Endothelial cell (in vitro differentiated cells): ENCODE measurements at regions not wholly inside any gene's neighbourhood (a gene's known extent, or its start where the extent isn't known, plus 50 kb on each side); places are given as distances from the start of the nearest gene placed in this dataset.

Source experiments
- DNase-seq: peaks from one replicate; pipeline ENCODE4 v3.0.0; 2021; ENCODE audit warnings: low spot score
- H3K27ac Mint-ChIP-seq: one replicate; pipeline ENCODE4 v1.8.0; 2021; ENCODE audit warnings: mixed read lengths, inconsistent platforms; ENCODE audit not compliant: unreplicated experiment
- H3K27me3 Mint-ChIP-seq: one replicate; pipeline ENCODE4 v1.8.0; 2021; ENCODE audit warnings: mild to moderate bottlenecking, moderate library complexity, mixed read lengths, inconsistent platforms; ENCODE audit not compliant: unreplicated experiment
- H3K36me3 Mint-ChIP-seq: one replicate; pipeline ENCODE4 v1.8.0; 2021; ENCODE audit warnings: mild to moderate bottlenecking, low read depth, mixed read lengths, inconsistent platforms; ENCODE audit not compliant: unreplicated experiment
- H3K4me1 Mint-ChIP-seq: one replicate; pipeline ENCODE4 v1.8.0; 2021; ENCODE audit warnings: mild to moderate bottlenecking, mixed read lengths, inconsistent platforms; ENCODE audit not compliant: unreplicated experiment
- H3K4me3 Mint-ChIP-seq: one replicate; pipeline ENCODE4 v1.8.0; 2021; ENCODE audit warnings: mild to moderate bottlenecking, mixed read lengths, inconsistent platforms; ENCODE audit not compliant: unreplicated experiment
- H3K9me3 Mint-ChIP-seq: one replicate; pipeline ENCODE4 v1.8.0; 2021; ENCODE audit warnings: mixed read lengths, inconsistent platforms; ENCODE audit not compliant: unreplicated experiment
- CTCF ChIP-seq: fragments of 200-600 bp; sonication (generic); IDR thresholded peaks from one replicate; pipeline ENCODE4 v1.5.0; 2021; ENCODE audit warnings: antibody characterized with exemption; ENCODE audit not compliant: unreplicated experiment

GRCh38 chr6:106750142-106750918, 121.0 kb downstream of the QRSL1 start:
- Mint-ChIP-seq H3K4me3 (no peak overlapping the region), H3K4me1 (no peaks in the 10 kb centered on the region), H3K9me3 (peaks cover 4% of the 10 kb centered on the region), H3K27ac (no peak overlapping the region), H3K36me3 (peaks cover 7% of the 10 kb centered on the region), H3K27me3 (no peaks in the 10 kb centered on the region)
- DNase-seq = no peak
- no peak for TF ChIP-seq CTCF

GRCh38 chr6:106749609-106750008, 120.2 kb downstream of the QRSL1 start:
- H3K27ac Mint-ChIP-seq = no peak overlapping the region
- H3K36me3 Mint-ChIP-seq = peaks cover 7% of the 10 kb centered on the region
- H3K4me1 Mint-ChIP-seq = no peaks in the 10 kb centered on the region
- no peak for TF ChIP-seq CTCF
- H3K9me3 Mint-ChIP-seq = peaks cover 4% of the 10 kb centered on the region
- DNase-seq = no peak
- H3K27me3 Mint-ChIP-seq = no peaks in the 10 kb centered on the region
- H3K4me3 Mint-ChIP-seq = no peak overlapping the region

GRCh38 chr6:106748547-106749207, 119.3 kb downstream of the QRSL1 start:
- H3K4me1 Mint-ChIP-seq = no peaks in the 10 kb centered on the region
- no peak overlapping the region for H3K4me3 Mint-ChIP-seq
- peaks cover 4% of the 10 kb centered on the region for H3K9me3 Mint-ChIP-seq
- DNase-seq = no peak
- H3K27me3 Mint-ChIP-seq = no peaks in the 10 kb centered on the region
- peaks cover 10% of the 10 kb centered on the region for H3K36me3 Mint-ChIP-seq
- TF ChIP-seq CTCF = peak; percentile 26
- no peak overlapping the region for H3K27ac Mint-ChIP-seq

GRCh38 chr6:106747139-106747538, 117.8 kb downstream of the QRSL1 start:
- H3K4me3 Mint-ChIP-seq = no peak overlapping the region
- H3K36me3 Mint-ChIP-seq = peaks cover 4% of the 10 kb centered on the region
- DNase-seq = no peak
- H3K27me3 Mint-ChIP-seq = no peaks in the 10 kb centered on the region
- H3K9me3 Mint-ChIP-seq = no peaks in the 10 kb centered on the region
- no peaks in the 10 kb centered on the region for H3K4me1 Mint-ChIP-seq
- H3K27ac Mint-ChIP-seq = no peak overlapping the region
- no peak for TF ChIP-seq CTCF

- Mint-ChIP-seq H3K36me3 (peaks cover 4% of the 10 kb centered on the region), H3K4me3 (no peak overlapping the region), H3K9me3 (no peaks in the 10 kb centered on the region), H3K27me3 (no peaks in the 10 kb centered on the region), H3K27ac (no peak overlapping the region), H3K4me1 (no peaks in the 10 kb centered on the region)
- DNase-seq = no peak
- no peak for TF ChIP-seq CTCF
Measured at GRCh38 chr6:106746652-106747051, 117.3 kb downstream of the QRSL1 start.
